ENCODE measurements at regions not wholly inside any gene's neighbourhood (a gene's known extent, or its start where the extent isn't known, plus 50 kb on each side); places are given as distances from the start of the nearest gene placed in this dataset.

GRCh38 chr17:13986855-13987254 lies 82.4 kb upstream of the COX10 start (continued):
- TF ChIP-seq CHD2 (IDR thresholded peaks at IDR 0.05; ENCODE audit: low read length) (no peak), E2F6 (IDR thresholded peaks at IDR 0.05) (no peak), GTF2F1 (IDR thresholded peaks at IDR 0.05; ENCODE audit: borderline replicate concordance, low read depth, low read length) (no peak), JUND (IDR thresholded peaks at IDR 0.05; ENCODE audit: low read length) (no peak), TBP (IDR thresholded peaks at IDR 0.05; ENCODE audit: low read depth, low read length) (no peak), JUN (IDR thresholded peaks at IDR 0.05; ENCODE audit: low read depth, low read length) (no peak)

All from H1 (cell line).